Fibroblast of lung (primary cell): ENCODE measurements at regions not wholly inside any gene's neighbourhood (a gene's known extent, or its start where the extent isn't known, plus 50 kb on each side); places are given as distances from the start of the nearest gene placed in this dataset.

Experiments
- CTCF ChIP-seq, 2 donors: IDR thresholded peaks in 1 of 2; conservative IDR thresholded peaks in 1 of 2; 1 replicate in 1 of 2; 2 replicates in 1 of 2; pipeline ENCODE4 v1.5.1; 2011 to 2012; ENCODE audit warnings: low read length in 2 of 2, control low read depth in 1 of 2, inconsistent platforms in 1 of 2, low read depth in 1 of 2, mild to moderate bottlenecking in 1 of 2
- EZH2 ChIP-seq: IDR thresholded peaks from 2 replicates; pipeline ENCODE4 v1.5.1; 2012; ENCODE audit warnings: low read length, control low read depth, mild to moderate bottlenecking; ENCODE audit errors: missing control alignments

- no peak for TF ChIP-seq EZH2
- no peak for TF ChIP-seq CTCF (conservative IDR thresholded peaks at IDR 0.05 in 1 of 2, IDR thresholded peaks at IDR 0.05 in 1 of 2; ENCODE audit: low read depth in 1 of 2, low read length in 2 of 2)
Observed at GRCh38 chr2:62568983-62569837, 63.2 kb upstream of the TMEM17 start.
